NCI-H748 treated with DMSO at 0.1 percent for 48 hours (cell line): ENCODE measurements at regions not wholly inside any gene's neighbourhood (a gene's known extent, or its start where the extent isn't known, plus 50 kb on each side); places are given as distances from the start of the nearest gene placed in this dataset.

ENCODE experiments used
- DNase-seq: peaks from one replicate; lab custom pipeline; 2025; lab: John Stamatoyannopoulos, UW

DNA sequence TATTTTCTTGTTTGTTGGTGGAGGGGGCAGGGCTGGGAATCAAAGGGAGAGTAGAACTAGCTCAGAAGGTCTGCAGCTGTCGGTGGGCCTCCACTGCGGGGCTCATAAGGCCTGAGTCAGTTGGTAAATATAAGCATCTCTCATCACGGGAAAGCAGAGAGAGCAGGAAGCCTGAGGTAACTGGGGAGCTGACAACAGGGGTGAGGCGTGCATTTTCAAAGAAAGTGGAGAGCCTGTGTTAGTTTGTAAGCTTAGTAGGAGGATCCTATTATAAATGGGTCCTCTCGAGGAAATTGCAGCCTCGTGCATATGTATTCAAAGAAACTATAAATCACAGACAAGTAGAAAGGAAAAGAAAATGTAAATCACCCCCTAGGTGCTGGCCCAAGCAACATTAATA lies 221.0 kb upstream of the CDH13 start:
- DNase-seq, result no peak

DNA sequence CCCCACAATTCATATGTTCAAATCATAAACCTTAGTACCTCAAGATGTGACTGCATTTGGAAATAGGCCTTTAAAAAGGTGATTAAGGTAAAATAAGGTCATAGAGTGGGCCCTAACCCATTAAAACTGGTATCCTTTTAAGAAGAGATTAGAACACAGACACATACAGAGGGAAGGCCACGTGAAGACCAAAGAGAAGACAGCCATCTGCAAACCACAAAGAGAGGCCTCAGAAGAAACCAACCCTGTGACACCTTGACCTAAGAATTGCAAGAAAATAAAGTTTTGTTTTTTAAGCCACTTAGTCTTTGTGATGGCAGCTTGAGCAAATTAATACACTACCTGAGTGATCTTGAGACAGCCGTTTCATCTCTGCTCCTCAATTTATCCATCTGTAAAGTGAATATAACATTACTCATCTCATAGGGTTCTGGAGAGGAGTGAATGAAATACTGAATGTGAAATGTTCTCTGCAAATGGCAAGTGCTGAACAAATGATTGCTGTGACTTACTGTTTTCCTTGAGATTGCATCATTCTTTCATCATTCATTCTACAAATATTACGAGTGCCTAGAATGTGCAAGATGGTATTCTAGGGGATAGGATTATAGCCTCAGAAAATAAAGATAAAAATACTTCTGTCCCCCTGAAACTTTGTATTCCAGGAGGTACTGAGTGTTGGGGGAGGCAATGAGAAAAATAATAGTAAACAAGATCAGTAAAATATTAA lies 222.0 kb upstream of the CDH13 start:
- DNase-seq, result no peak

DNA sequence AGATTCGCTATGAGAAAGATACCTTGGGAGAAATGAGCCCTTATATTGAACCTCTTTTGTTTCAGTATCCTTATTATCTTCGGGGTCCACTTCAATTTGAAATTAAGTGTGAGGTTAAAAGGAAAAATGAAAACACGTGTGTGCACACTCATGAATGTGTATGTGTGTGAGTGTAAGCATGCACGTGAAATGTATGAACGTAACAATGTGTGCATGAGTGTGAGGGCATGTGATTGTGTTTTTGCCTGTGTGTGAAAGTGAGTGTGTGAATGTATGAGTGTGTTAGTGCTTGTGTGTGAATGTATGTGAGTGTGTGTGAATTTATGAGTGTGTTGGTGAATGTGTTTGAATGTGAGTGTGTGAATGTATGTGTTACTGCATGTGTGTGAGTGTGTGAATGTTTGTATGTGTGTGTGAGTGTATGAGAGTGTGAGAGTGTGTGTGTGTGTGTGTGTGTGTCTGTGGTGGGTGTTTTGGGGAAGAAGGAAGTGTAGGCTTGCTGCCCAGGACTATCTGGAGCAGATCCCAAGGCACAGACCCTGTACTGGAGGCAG lies 224.0 kb upstream of the CDH13 start:
- DNase-seq, result no peak

DNA sequence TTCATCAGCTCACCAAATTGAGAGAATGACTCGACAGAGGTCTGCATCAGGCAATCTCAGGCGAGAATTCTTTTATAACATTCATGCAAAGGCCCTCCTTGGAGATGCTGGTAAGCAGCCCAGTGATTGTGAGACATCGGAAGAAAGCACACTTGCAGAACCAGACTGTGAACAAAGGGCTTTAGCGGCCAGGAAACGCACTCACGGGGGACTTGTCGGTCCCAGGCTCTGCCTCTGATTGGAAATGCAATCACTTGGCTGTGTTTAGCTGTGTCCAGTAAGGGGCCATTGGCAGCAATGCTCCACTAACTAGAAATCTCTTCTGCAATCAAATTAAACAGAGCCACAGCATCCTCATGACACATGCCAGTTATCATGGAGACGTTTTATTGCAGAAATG lies 226.7 kb upstream of the CDH13 start:
- DNase-seq, result no peak

DNA sequence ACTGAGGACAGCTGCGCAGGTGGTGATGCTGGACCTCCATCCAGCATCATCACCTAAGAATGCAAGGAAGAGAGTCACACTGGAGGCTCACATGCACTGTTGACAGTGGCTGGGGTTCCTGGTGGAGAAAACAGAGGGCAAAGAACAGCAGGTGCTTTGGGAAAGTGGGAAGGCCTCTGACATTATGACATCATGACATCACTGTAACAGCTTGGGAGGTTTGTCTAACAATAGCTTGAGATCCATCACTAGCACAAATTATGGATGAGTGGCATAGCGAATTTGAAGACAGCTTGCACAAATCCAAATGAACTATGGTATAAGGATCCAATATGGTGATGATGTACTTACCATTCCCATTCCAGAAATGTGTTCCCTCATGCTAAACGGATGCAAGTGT lies 226.5 kb upstream of the MPHOSPH6 start:
- no peak for DNase-seq

DNA sequence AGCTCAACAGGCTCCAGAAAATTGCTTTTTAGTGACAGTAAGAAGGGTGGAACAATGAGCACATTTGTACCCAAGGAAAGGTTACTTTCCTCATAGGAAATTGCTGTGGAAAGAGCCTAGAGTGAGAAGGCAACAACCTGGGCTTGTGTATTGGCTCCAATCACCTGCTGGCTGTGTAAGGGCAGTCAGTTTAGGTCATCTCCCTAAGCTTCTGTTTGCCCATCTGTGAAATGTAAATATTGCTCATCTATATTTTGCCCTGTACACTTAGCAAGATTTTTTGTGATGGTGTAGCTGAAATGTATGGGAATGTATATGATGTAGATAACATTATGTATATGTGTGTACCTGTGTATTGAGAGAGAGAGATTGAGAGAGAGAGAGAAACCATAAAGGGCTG lies 225.2 kb upstream of the MPHOSPH6 start:
- DNase-seq, result no peak

DNA sequence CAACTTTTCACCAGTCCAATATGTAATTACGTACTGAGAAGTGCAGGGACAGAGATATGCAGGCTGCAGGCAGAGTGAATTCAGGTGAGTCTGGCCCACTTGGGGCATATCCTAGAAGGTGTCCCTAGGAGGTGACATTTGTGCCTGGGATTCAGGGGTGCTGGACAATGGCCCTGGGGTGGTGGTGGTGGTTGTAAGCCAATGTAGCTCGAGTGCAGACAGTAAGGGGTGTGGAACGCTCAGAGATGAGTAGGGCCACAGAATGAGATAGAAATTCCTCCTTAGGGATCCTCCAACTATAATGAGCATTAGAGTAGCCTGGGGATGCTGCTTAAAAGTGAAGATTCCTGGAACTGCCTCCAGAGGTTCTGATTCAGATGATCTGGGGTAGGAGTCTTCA lies 221.7 kb upstream of the MPHOSPH6 start:
- DNase-seq, result peak; percentile 3

DNA sequence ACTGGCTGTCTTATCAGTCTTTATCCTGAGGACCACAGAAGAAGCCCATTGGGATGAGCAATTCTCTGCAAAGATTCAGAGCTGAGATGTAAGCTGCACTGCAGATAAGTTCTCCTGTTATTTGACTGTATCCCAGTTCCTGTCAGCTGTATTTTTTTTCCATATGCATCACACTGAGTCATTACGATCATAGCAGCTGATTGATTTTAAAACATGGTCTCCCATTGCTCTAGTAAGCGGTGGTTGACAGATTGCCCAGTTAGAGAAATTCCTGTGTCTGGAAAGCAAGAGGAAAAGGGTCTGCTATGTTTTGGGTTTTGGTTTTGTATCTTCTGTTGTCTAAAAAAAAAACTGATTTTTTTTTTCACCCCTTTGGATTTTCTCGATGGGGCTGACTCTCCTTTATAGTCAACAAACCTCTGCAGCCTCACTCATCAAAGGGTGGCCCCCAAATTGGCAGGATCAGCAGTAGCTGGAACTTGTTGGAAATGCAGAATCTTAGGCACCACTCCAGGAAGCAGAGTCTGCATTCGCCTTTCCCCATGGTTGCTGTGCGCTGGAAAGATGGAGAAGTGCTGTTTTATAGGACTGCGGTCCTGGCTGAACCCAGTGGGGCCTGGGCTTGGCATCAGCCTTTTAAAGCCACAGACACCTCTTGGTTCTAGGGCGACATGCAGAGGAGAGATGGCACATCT lies 220.1 kb upstream of the MPHOSPH6 start:
- DNase-seq, result no peak

DNA sequence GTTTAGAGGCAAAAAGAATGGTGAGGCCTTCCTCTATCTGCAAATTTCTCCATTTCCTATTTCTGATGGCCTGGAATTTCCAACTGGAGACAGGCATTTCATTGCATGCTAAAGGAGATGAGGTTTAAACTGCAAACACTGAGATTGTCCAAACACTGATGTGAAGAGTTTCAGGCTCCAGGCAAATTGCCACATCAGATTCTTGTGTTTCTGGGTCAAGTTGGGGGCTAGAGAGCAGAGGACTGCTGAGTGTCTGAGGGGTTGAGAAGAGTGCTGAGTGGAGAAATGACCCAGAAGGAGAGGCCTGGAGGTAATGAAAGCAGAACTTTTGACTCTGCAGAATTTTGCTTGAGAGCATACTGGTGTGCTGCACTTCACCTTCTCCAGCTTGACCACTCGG lies 216.7 kb upstream of the MPHOSPH6 start:
- DNase-seq, result no peak

DNA sequence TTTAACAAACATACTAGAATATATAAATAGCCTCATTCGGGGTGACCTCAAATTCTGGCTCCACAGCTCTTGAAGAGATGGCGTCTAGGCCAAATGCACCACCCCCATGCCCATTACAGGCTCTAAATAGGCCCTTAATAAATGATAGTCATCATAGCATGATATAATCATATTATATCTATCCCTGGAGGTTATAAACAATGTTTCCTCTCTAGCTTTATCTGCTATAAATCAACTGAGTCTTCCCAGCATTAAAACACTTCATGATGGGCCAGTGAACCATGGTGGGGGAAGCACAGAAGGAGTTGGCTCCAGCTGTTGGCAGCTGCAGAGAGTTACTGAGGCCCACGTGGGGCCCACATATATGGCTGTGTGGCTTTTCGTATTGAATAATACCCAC lies 214.9 kb upstream of the MPHOSPH6 start:
- DNase-seq, result no peak

DNA sequence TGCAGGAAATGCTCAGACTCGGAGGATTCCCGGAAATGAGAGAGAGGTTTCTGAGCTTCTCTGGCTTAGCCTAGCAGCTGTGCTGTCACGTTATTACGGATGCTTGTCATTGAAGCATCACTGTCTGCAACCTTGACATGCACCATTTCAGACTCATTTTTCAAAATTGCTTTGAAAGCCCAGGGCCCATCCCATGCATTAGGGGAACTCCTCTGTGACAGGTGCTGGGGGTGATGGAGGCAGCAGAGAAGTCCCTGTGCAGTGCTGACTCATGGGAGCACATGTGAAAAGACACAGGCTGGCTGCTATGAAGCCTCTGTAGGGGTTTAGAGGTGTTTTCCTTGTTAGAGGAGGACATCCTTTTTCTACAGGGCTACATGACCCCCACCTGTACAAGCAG lies 214.0 kb upstream of the MPHOSPH6 start:
- DNase-seq, result no peak

DNA sequence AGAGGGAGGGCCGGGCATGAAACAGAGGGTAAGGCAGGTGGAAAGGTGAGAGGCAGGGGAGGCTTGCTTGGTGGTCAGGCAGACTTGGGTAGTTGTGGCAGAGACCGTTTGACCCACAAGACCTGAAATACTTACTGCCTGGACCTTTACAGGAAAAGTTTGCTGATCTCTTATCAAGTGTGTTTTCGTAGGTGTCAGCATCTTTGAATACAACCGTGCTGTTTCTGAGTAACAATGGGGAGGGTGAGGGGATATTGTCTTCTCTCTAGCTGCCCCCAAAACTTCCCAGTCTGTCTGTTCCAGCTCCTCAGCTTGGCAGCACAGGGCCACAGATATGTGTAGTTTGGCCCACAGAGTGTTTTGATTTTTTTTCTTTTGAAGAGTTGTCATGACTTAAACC lies 212.5 kb upstream of the MPHOSPH6 start:
- no peak for DNase-seq

DNA sequence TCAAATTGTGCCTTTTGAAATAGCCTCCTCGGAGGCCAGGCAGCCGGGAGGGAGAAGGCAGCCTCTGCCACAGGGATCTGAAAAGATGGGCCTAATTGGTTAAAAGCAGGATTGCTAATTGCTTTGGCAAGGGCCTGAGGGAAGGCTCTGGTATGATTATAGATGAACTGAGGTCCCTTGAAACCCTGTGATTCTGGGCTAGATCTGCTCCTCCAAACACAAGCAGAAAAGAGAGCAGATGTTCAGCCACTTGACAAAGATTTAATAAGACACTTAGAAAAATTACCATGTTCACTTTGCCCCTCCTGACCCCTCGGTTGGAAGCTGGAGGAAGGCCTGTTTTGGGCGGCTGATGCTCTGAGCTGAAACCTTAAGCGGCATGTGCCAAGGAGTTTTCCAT lies 209.5 kb upstream of the MPHOSPH6 start:
- DNase-seq, result no peak

DNA sequence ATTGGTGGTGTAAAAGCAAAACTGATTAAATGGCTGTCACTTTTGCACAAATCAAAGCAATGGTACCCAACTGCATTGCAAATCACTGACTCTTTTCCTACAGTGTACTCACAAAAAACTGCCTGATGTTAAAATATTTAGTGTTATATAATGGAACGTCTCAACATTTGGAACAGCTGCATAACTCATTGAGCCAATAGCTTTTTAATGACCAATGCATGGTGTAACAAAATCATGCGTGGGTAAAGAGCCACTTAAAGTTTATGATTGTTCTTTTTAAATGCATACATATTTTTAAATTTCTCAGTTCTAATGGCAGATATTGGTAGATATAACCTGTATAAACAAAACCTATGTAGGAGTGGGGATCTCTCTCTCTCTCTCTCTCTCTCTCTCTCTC lies 204.0 kb upstream of the MPHOSPH6 start:
- DNase-seq, result no peak

DNA sequence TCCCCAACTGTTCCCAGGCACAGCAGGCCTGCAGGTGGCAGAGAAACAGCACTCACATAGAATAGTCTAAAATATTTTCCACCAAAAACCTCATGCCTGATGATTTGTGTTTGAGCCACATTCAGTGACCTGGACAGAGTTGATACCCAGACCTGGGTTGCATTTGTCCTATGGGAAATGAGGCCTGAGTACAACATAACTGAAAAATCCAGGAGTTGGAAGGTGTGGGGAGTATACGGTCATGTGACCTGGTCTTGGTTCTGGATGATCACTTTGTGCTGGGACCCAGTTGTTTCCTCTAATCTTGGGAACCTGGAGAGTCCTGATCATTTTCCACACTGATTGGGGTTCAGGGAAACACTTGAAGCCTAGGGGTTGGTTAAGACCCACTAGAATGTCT lies 200.3 kb upstream of the MPHOSPH6 start:
- DNase-seq, result no peak

DNA sequence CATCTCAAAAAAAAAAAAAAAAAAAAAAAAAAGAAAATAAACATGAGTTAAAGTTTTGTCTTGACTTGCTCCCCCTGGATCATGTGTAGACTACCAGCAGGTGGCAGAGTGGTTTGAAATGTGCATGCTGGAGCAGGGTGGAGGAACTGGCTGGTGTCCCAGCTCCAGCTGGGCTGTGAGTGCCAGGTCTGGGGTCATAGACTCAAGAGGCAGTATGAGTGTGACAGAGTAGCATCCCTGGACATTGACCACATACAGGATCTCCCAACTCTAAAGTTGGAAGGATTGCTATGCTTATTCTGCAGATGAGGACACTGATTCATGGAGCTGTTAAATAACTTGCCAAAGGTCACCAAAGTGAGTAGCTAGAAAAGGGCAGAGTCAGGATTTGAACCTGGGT lies 198.0 kb upstream of the MPHOSPH6 start:
- no peak for DNase-seq

DNA sequence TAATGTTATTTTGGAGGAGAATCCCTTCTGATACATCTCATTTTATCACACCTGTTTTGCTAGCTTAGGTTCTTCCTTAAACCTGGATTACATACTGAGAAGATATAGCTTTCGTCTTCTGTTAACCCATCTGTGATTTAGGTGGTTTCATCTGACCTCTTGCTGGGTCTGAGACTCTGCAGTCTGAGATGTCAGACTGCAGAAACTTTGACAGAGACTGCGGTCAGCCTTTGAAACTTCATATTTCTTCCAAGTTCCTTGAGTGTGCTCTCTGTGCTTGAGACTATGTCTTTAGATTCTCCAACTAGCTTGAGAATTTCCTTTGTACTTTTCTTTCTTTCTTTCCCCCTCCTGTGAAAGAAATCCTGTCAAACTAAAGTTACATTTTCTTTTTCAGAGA lies 196.4 kb upstream of the MPHOSPH6 start:
- DNase-seq, result no peak

DNA sequence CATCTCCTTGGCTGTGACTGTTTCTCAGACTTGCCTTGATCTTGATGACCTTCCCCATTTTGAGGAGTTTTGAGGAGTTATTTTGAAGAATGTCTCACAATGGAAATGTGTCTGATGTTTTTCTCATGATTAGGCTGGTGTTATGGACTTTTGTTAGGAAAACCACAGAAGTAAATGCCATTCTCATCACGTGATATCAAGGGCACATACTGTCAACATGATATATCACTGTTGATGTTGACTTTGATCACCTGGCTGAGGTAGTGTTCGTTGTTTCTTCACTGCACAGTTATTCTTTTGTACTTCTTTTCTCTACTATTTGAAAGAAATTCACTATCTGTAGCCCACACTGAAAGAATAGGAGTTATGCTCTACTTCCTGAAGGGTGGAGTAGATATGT lies 194.7 kb upstream of the MPHOSPH6 start:
- DNase-seq, result no peak

DNA sequence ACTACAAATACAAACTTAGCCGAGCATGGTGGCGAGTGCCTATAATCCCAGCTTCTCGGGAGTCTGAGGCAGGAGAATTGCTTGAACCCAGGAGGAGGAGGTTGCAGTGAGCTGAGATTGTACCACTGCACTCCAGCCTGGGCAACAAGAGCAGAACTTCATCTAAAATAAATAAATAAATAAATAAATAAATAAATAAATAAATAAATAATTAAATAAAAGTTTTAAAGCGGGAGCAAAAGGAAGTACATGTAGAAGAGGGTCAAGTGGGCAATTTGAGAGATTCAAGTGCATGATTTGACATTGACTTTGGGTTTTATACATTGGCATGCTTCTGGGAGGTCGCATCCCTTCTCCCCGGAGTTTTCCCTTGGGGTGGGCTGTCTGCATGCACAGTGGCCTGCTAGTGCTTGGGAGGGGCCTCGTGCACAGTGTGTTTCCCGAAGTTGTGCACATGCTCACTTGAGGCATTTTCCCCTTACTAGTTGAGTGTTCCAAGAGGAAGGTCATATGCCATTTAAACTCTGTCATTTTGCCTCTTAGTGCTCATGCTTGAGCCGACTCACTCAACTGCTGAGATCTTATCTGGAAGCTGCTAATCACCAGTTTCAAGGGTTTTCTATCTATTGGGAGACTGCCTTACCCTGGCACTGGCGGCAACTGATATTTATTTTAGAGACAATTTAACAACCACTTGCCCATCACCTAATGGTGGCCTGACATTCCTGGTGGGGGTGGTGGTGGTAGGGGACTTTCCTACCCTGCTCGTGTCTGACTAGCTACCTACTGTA lies 193.2 kb upstream of the MPHOSPH6 start:
- DNase-seq, result no peak

DNA sequence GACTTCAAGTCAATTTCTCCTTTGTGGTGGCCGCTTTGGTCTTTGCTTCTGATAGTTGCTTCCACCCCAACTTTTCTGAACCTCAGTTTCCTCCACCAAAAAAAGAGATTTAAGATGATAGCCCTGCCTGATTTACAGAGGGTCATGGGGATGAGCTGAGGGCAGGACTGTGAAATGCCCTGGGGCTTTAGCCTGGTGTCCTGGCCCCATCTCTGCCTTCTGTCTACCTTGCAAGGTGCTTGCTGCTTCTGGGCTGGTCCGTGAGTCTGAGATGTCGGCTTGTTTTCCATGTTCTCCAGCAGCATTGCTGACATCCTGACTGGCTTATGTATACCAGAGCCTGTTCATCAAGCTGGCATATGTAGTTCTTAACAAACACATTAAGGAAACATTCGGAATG lies 191.9 kb upstream of the MPHOSPH6 start:
- DNase-seq, result no peak

DNA sequence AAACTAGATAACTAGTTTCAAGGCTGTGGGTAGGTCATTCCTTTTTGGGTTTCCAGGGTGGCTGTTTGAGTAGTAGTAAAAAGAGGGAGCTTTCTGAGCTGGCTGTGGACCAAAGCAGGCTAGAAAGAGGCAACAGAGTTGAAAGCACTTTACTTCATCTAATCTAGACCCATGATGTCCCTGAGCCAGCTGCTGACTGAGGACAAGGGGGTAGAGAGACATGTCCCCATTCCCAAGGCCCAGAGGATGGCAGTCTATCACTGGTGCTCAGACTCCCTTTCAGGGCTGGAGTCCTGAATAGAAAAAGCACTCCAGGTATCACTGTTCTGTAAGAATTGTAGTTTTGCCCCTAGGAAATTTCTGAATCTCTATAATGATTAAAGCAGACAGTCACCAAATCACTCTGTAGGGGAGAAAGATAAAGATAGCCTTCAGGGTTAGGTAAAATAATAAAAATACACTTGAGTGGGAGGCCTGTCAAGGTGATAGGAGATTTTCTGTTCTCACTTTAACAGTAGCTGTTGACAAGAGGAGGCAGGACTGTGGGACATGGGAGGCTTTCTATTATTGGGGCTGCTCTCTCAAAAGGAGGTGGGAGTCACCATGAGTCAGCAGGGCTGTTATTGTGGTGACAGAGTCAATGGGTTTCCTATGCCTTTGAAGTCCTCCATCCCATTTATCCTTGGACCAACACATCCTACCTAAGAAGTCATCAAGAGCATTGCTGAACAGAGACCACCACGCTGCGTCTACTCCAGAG lies 190.2 kb upstream of the MPHOSPH6 start:
- no peak for DNase-seq

DNA sequence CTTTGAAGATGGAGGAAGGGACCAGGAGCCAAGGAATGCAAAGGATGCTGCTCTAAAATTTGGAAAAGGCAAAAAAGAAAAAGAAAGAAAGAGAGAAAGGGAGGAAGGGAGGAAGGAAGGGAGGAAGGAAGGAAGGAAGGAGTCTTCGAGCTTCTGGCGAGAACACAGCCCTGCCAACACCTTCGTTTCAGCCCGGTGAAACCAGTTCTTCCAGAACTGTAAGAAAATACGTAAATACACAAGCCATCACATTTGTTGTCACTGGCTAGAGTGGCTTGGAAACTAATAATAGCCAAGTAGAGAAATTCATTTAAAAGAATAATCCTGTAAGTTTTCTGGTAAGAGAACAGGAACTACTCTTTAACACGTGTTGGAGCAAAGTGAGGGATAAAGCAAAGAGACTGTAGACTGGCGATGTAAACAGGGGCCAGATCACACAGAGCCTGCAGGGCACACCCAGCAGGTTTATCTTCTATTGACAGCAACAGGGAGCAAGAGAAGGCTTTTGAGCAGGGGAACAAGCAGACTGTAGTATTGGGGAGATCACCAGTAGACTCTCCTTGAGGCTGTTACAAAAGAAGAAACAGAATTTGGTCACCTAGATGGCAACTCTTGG lies 188.7 kb upstream of the MPHOSPH6 start:
- DNase-seq, result no peak
